Aorta (tissue), 5 donors: ENCODE measurements at regions not wholly inside any gene's neighbourhood (a gene's known extent, or its start where the extent isn't known, plus 50 kb on each side); places are given as distances from the start of the nearest gene placed in this dataset.

ENCODE experiments used
- ATAC-seq: fragments of 200-7000 bp; cut with Tn5 transposase; one replicate; pipeline ENCODE4 v1.9.1; 2022; ENCODE audit warnings: moderate library complexity; ENCODE audit not compliant: low FRiP score
- DNase-seq, 2 donors: peaks; one replicate each; pipeline ENCODE4 v3.0.0-alpha.2; 2020
- H3K27ac ChIP-seq, 2 donors: one replicate each; pipeline ENCODE4 v1.5.1; 2013; ENCODE audit warnings: low read length in 2 of 2, mild to moderate bottlenecking in 2 of 2, moderate library complexity in 2 of 2, control low read depth in 1 of 2, inconsistent platforms in 1 of 2, low read depth in 1 of 2
- H3K27me3 ChIP-seq, 2 donors: one replicate each; pipeline ENCODE4 v1.6.1; 2013; ENCODE audit warnings: control low read depth in 1 of 2, low read length in 1 of 2, mild to moderate bottlenecking in 1 of 2, moderate library complexity in 1 of 2; ENCODE audit not compliant: insufficient read depth in 2 of 2, control insufficient read depth in 1 of 2
- H3K36me3 ChIP-seq, 2 donors: one replicate each; pipeline ENCODE4 v1.6.1; 2013; ENCODE audit warnings: control low read depth in 1 of 2, low read length in 1 of 2, mild to moderate bottlenecking in 1 of 2; ENCODE audit not compliant: insufficient read depth in 2 of 2, control insufficient read depth in 1 of 2
- H3K4me1 ChIP-seq, 2 donors: one replicate each; pipeline ENCODE4 v1.6.1; 2013; ENCODE audit warnings: low read length in 2 of 2, control low read depth in 1 of 2, mild to moderate bottlenecking in 1 of 2, moderate library complexity in 1 of 2; ENCODE audit not compliant: insufficient read depth in 2 of 2, control insufficient read depth in 1 of 2
- H3K4me3 ChIP-seq, 2 donors: one replicate each; pipeline ENCODE4 v1.5.1; 2013; ENCODE audit warnings: low read length in 2 of 2, control low read depth in 1 of 2, mild to moderate bottlenecking in 1 of 2
- H3K9me3 ChIP-seq: one replicate; pipeline ENCODE4 v1.6.1; 2013; ENCODE audit warnings: mild to moderate bottlenecking, low read length; ENCODE audit not compliant: control insufficient read depth
- WGBS, 2 donors: extraction: QIAGEN DNeasy Blood & Tissue Kit; methylation state at CpG; one replicate each; pipeline ENCODE4 v1.1.7; 2013; 5-methylcytosine and 5-hydroxymethylcytosine counted together
- intact Hi-C, 2 donors: fragments of 100-400 bp; cut with DNase I; formaldehyde crosslinking; loops; one replicate each; pipeline versions ENCODE4 v1.14.2 to v1.15.0; 2022
- donor health status: healthy with polysubstance abuse.
- donor health status: Bipolar disorder and iron deficiency.
- donor health status: DM: no; HTN: no; CAD: no.
- donor health status: DM: no; HTN: no; CAD: no.
- donor health status: DM: yes; HTN: yes; CAD: no.

DNA sequence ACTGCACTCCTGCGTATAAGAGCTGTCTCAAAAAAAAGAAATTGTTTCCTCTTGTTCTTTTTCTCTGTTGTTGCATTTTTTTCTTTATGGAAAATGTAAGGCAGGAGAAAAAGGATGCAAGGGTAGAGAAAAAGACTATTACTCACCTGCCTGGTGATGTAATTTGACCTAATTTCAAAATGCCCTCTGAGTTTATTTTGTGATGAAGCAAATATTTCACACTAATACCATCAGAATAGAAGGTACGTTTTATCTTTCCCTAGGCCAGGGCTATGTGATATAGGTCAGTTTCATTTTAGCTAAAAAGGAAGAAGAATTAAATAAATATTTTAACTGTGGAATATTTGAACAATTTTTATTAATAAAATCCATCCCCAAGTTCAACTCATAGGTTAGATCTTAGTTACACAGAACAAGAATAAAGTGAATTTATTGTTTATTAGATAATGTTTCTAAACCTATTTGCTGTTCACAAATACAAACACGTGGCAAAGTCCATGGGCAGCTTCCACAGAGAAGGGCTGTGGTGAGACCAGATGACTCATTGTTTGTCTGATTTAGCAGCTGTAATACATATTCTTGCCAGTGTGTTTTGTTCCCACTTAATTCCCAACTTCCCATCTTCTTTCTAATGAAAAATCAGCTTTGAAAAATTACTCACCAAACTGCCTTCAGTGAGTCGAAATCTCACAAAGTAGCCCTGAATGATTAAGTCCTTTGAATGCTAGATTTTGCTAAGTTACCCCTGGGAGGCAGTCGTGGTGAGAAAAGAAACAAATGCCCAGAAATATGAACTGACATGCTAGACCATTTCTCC is 52.8 kb upstream of the CCDC112 start:
- H3K27me3 ChIP-seq, result no peaks in the 10 kb centered on the region
- no peak overlapping the region for H3K27ac ChIP-seq
- intact Hi-C loops, result no loop called here
- no peaks in the 10 kb centered on the region for H3K36me3 ChIP-seq
- DNase-seq (no peak), ATAC-seq (peak; percentile 82)
- peaks cover 0 to 2% of the 10 kb centered on the region in 2 donors for H3K4me1 ChIP-seq
- 45 to 47% methylated on average over 5 of the region's 5 CpGs for WGBS, 2 donors
- peaks cover 3% of the 10 kb centered on the region for H3K9me3 ChIP-seq
- no peak overlapping the region for H3K4me3 ChIP-seq

GRCh38 chr5:115348175-115348574 is 51.7 kb upstream of the CCDC112 start:
- DNase-seq (no peak), ATAC-seq (no peak)
- 76 to 87% methylated on average over 4 of the region's 4 CpGs for WGBS, 2 donors
- no peak overlapping the region for H3K4me3 ChIP-seq
- H3K27me3 ChIP-seq, result no peaks in the 10 kb centered on the region
- intact Hi-C loops, result no loop called here
- no peak overlapping the region for H3K27ac ChIP-seq
- H3K36me3 ChIP-seq, result no peaks in the 10 kb centered on the region
- no peaks in the 10 kb centered on the region for H3K9me3 ChIP-seq
- H3K4me1 ChIP-seq, result peaks cover 0 to 2% of the 10 kb centered on the region in 2 donors
